Mucosa of rectum (tissue), 2 donors: ENCODE measurements at regions not wholly inside any gene's neighbourhood (a gene's known extent, or its start where the extent isn't known, plus 50 kb on each side); places are given as distances from the start of the nearest gene placed in this dataset.
"Not testable (repeated sequence)": the region's sequence is repeated elsewhere in the genome, so short reads cannot be mapped to it uniquely, and the experiment has no call there.

Experiments used
- H3K27ac ChIP-seq, 2 donors: one replicate each; pipeline ENCODE4 v1.7.0; 2013; ENCODE audit warnings: inconsistent platforms in 2 of 2, low read depth in 2 of 2, low read length in 2 of 2
- H3K27me3 ChIP-seq, 2 donors: one replicate each; pipeline ENCODE4 v1.7.0; 2013; ENCODE audit warnings: low read length in 2 of 2; ENCODE audit not compliant: control insufficient read depth in 2 of 2, insufficient read depth in 2 of 2
- H3K36me3 ChIP-seq, 2 donors: one replicate each; pipeline ENCODE4 v1.7.0; 2013; ENCODE audit warnings: low read length in 2 of 2; ENCODE audit not compliant: control insufficient read depth in 2 of 2, insufficient read depth in 2 of 2
- H3K4me1 ChIP-seq, 2 donors: one replicate each; pipeline ENCODE4 v1.7.0; 2013; ENCODE audit warnings: low read length in 2 of 2, mild to moderate bottlenecking in 1 of 2; ENCODE audit not compliant: control insufficient read depth in 2 of 2, insufficient read depth in 2 of 2
- H3K4me3 ChIP-seq, 2 donors: one replicate each; pipeline ENCODE4 v1.7.0; 2013; ENCODE audit warnings: low read length in 2 of 2
- H3K9ac ChIP-seq, 2 donors: one replicate each; pipeline ENCODE4 v1.7.0; 2013; ENCODE audit warnings: low read length in 2 of 2, low read depth in 1 of 2, mild to moderate bottlenecking in 1 of 2
- H3K9me3 ChIP-seq, 2 donors: one replicate each; pipeline ENCODE4 v1.7.0; 2013; ENCODE audit warnings: low read length in 2 of 2; ENCODE audit not compliant: control insufficient read depth in 2 of 2
- donor health status: healthy.
- donor health status: Normal muscosa, but diverticular disease.

GRCh38 chr4:178205826-178206225, 763.6 kb upstream of the AGA start:
- no peaks in the 10 kb centered on the region for H3K27me3 ChIP-seq
- H3K9ac ChIP-seq = no peak overlapping the region
- H3K27ac ChIP-seq = no peak overlapping the region
- no peak overlapping the region for H3K4me3 ChIP-seq
- H3K4me1 ChIP-seq = no peaks in the 10 kb centered on the region
- H3K36me3 ChIP-seq = no peaks in the 10 kb centered on the region
- H3K9me3 ChIP-seq = no peaks in the 10 kb centered on the region

GRCh38 chr4:178215309-178215708, 773.1 kb upstream of the AGA start:
- no peak overlapping the region for H3K4me3 ChIP-seq
- H3K4me1 ChIP-seq = no peaks in the 10 kb centered on the region
- no peaks in the 10 kb centered on the region for H3K27me3 ChIP-seq
- no peaks in the 10 kb centered on the region for H3K36me3 ChIP-seq
- H3K9ac ChIP-seq = no peak overlapping the region
- no peaks in the 10 kb centered on the region for H3K9me3 ChIP-seq
- H3K27ac ChIP-seq = no peak overlapping the region

- H3K27ac ChIP-seq = no peak overlapping the region
- no peaks in the 10 kb centered on the region for H3K4me1 ChIP-seq
- no peak overlapping the region for H3K4me3 ChIP-seq
- no peak overlapping the region for H3K9ac ChIP-seq
- no peaks in the 10 kb centered on the region for H3K36me3 ChIP-seq
- H3K9me3 ChIP-seq = no peaks in the 10 kb centered on the region
- no peaks in the 10 kb centered on the region for H3K27me3 ChIP-seq
These were observed 773.5 kb upstream of the AGA start for GRCh38 chr4:178215763-178216162.

- not testable (repeated sequence) for H3K9me3 ChIP-seq, H3K27me3 ChIP-seq, H3K27ac ChIP-seq, H3K36me3 ChIP-seq, H3K4me3 ChIP-seq, H3K9ac ChIP-seq, H3K4me1 ChIP-seq
These were observed 784.2 kb upstream of the AGA start for GRCh38 chr4:178226421-178226820.

GRCh38 chr4:178233906-178234305, 791.7 kb upstream of the AGA start:
- H3K4me3 ChIP-seq = no peak overlapping the region
- H3K27ac ChIP-seq = no peak overlapping the region
- no peaks in the 10 kb centered on the region for H3K9me3 ChIP-seq
- H3K36me3 ChIP-seq = no peaks in the 10 kb centered on the region
- H3K4me1 ChIP-seq = no peaks in the 10 kb centered on the region
- H3K9ac ChIP-seq = no peak overlapping the region
- no peaks in the 10 kb centered on the region for H3K27me3 ChIP-seq

GRCh38 chr4:178240891-178241290, 798.7 kb upstream of the AGA start:
- no peaks in the 10 kb centered on the region for H3K9me3 ChIP-seq
- no peaks in the 10 kb centered on the region for H3K36me3 ChIP-seq
- no peak overlapping the region for H3K9ac ChIP-seq
- H3K4me3 ChIP-seq = no peak overlapping the region
- H3K27me3 ChIP-seq = no peaks in the 10 kb centered on the region
- no peaks in the 10 kb centered on the region for H3K4me1 ChIP-seq
- no peak overlapping the region for H3K27ac ChIP-seq

GRCh38 chr4:178241601-178242118, 799.4 kb upstream of the AGA start:
- Histone ChIP-seq H3K4me1 (no peaks in the 10 kb centered on the region), H3K9me3 (no peaks in the 10 kb centered on the region), H3K27ac (no peak overlapping the region), H3K36me3 (no peaks in the 10 kb centered on the region), H3K27me3 (no peaks in the 10 kb centered on the region), H3K9ac (no peak overlapping the region), H3K4me3 (no peak overlapping the region)

- Histone ChIP-seq H3K4me3 (no peak overlapping the region), H3K27me3 (no peaks in the 10 kb centered on the region), H3K27ac (no peak overlapping the region), H3K36me3 (no peaks in the 10 kb centered on the region), H3K4me1 (no peaks in the 10 kb centered on the region), H3K9ac (no peak overlapping the region), H3K9me3 (no peaks in the 10 kb centered on the region)
These were observed 800.4 kb upstream of the AGA start for GRCh38 chr4:178242655-178243054.

- H3K4me3 ChIP-seq = no peak overlapping the region
- no peak overlapping the region for H3K9ac ChIP-seq
- no peaks in the 10 kb centered on the region for H3K36me3 ChIP-seq
- H3K27ac ChIP-seq = no peak overlapping the region
- no peaks in the 10 kb centered on the region for H3K9me3 ChIP-seq
- H3K27me3 ChIP-seq = no peaks in the 10 kb centered on the region
- no peaks in the 10 kb centered on the region for H3K4me1 ChIP-seq
These were observed 802.5 kb upstream of the AGA start for GRCh38 chr4:178244785-178245184.

- Histone ChIP-seq H3K36me3 (no peaks in the 10 kb centered on the region), H3K9me3 (no peaks in the 10 kb centered on the region), H3K4me3 (no peak overlapping the region), H3K27ac (no peak overlapping the region), H3K9ac (no peak overlapping the region), H3K27me3 (no peaks in the 10 kb centered on the region), H3K4me1 (no peaks in the 10 kb centered on the region)
These were observed 812.9 kb upstream of the AGA start for GRCh38 chr4:178255172-178255571.

- H3K27me3 ChIP-seq = no peaks in the 10 kb centered on the region
- H3K27ac ChIP-seq = no peak overlapping the region
- no peaks in the 10 kb centered on the region for H3K4me1 ChIP-seq
- H3K36me3 ChIP-seq = no peaks in the 10 kb centered on the region
- H3K9ac ChIP-seq = no peak overlapping the region
- H3K4me3 ChIP-seq = no peak overlapping the region
- H3K9me3 ChIP-seq = no peaks in the 10 kb centered on the region
These were observed 816.4 kb upstream of the AGA start for GRCh38 chr4:178258603-178259002.
